Prostate gland (tissue), 2 donors: ENCODE measurements at regions not wholly inside any gene's neighbourhood (a gene's known extent, or its start where the extent isn't known, plus 50 kb on each side); places are given as distances from the start of the nearest gene placed in this dataset.

Experiments used
- POLR2A ChIP-seq: fragments of 450-650 bp; IDR thresholded peaks from one replicate; pipeline ENCODE4 v1.6.1; 2016; ENCODE audit warnings: antibody characterized with exemption, mild to moderate bottlenecking
- POLR2AphosphoS5 ChIP-seq: sonication (generic); formaldehyde crosslinking; IDR thresholded peaks from one replicate; pipeline ENCODE4 v1.6.1; 2017; ENCODE audit warnings: antibody characterized with exemption
- TF ChIP-seq, protein P1 (sequence below), 4 experiments: fragments of 200-600 bp in 2 of 4; fragments of 450-650 bp in 2 of 4; sonication (generic) in 2 of 4; IDR thresholded peaks; 1 replicate in 3 of 4; 2 replicates in 1 of 4; pipeline ENCODE4 v1.5.1; 2016 to 2019; ENCODE audit warnings: antibody characterized with exemption in 4 of 4, mild to moderate bottlenecking in 2 of 4, moderate library complexity in 2 of 4

DNA sequence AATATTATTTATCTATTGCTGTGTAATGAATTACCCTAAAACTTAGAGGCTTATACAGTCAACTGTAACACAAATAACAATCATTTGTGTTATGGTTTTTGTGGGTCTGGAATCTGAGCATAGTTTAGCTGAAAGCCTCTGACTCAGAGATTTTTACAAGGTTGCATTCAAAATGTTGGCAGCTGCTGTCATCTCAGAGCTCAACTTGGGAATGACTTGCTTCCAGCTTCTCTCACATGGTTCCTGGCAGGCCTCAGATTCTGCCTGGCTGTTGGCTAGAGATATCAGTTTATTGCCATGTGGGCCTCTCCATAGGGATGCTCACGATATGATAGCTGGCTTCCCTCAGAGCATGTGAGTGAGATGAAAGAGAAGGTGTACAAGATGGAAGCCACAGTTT is 70.2 kb upstream of the BRWD3 start:
- no peak for TF ChIP-seq POLR2A
- TF ChIP-seq, protein P1, sequence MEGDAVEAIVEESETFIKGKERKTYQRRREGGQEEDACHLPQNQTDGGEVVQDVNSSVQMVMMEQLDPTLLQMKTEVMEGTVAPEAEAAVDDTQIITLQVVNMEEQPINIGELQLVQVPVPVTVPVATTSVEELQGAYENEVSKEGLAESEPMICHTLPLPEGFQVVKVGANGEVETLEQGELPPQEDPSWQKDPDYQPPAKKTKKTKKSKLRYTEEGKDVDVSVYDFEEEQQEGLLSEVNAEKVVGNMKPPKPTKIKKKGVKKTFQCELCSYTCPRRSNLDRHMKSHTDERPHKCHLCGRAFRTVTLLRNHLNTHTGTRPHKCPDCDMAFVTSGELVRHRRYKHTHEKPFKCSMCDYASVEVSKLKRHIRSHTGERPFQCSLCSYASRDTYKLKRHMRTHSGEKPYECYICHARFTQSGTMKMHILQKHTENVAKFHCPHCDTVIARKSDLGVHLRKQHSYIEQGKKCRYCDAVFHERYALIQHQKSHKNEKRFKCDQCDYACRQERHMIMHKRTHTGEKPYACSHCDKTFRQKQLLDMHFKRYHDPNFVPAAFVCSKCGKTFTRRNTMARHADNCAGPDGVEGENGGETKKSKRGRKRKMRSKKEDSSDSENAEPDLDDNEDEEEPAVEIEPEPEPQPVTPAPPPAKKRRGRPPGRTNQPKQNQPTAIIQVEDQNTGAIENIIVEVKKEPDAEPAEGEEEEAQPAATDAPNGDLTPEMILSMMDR (IDR thresholded peaks at IDR 0.05) = no peak
- no peak for TF ChIP-seq POLR2AphosphoS5
